Esophagus (tissue), 2 donors: ENCODE measurements at regions not wholly inside any gene's neighbourhood (a gene's known extent, or its start where the extent isn't known, plus 50 kb on each side); places are given as distances from the start of the nearest gene placed in this dataset.

Experiments used
- H3K27ac ChIP-seq, 2 donors: one replicate each; pipeline ENCODE4 v1.5.1; 2013; ENCODE audit warnings: low read depth in 2 of 2, mild to moderate bottlenecking in 2 of 2, inconsistent platforms in 1 of 2, low read length in 1 of 2, moderate library complexity in 1 of 2
- H3K27me3 ChIP-seq, 2 donors: one replicate each; pipeline ENCODE4 v1.6.1; 2013; ENCODE audit warnings: low read length in 2 of 2, control low read depth in 1 of 2, mild to moderate bottlenecking in 1 of 2; ENCODE audit not compliant: insufficient read depth in 2 of 2, control insufficient read depth in 1 of 2
- H3K36me3 ChIP-seq, 2 donors: one replicate each; pipeline ENCODE4 v1.6.1; 2013; ENCODE audit warnings: low read length in 1 of 2; ENCODE audit not compliant: control insufficient read depth in 2 of 2, insufficient read depth in 2 of 2
- H3K4me1 ChIP-seq, 2 donors: one replicate each; pipeline ENCODE4 v1.6.1; 2013; ENCODE audit warnings: low read length in 1 of 2; ENCODE audit not compliant: control insufficient read depth in 2 of 2, insufficient read depth in 2 of 2
- H3K4me3 ChIP-seq, 2 donors: one replicate each; pipeline ENCODE4 v1.5.1; 2013; ENCODE audit warnings: low read length in 2 of 2, mild to moderate bottlenecking in 2 of 2, low read depth in 1 of 2, moderate library complexity in 1 of 2
- H3K9me3 ChIP-seq, 2 donors: one replicate each; pipeline ENCODE4 v1.6.1; 2013; ENCODE audit warnings: mild to moderate bottlenecking in 2 of 2, low read depth in 1 of 2, low read length in 1 of 2, moderate library complexity in 1 of 2; ENCODE audit not compliant: control insufficient read depth in 2 of 2, insufficient read depth in 1 of 2
- WGBS, 2 donors: extraction: QIAGEN DNeasy Blood & Tissue Kit; methylation state at CpG; one replicate each; pipeline ENCODE4 v1.1.7; 2013; 5-methylcytosine and 5-hydroxymethylcytosine counted together
- donor health status: healthy with polysubstance abuse.
- donor health status: Bipolar disorder and iron deficiency.

GRCh38 chr6:149220882-149221773, 96.4 kb upstream of the TAB2 start:
- H3K27ac ChIP-seq, result no peak overlapping the region
- WGBS, 2 donors, result 87 to 91% methylated on average over 6 of the region's 6 CpGs
- H3K36me3 ChIP-seq, result no peaks in the 10 kb centered on the region
- no peaks in the 10 kb centered on the region for H3K27me3 ChIP-seq
- H3K4me1 ChIP-seq, result no peaks in the 10 kb centered on the region
- H3K9me3 ChIP-seq, result no peaks in the 10 kb centered on the region
- H3K4me3 ChIP-seq, result no peak overlapping the region

GRCh38 chr6:149221774-149222070, 95.8 kb upstream of the TAB2 start:
- Histone ChIP-seq H3K4me3 (no peak overlapping the region), H3K9me3 (no peaks in the 10 kb centered on the region), H3K27ac (no peak overlapping the region), H3K36me3 (no peaks in the 10 kb centered on the region), H3K27me3 (no peaks in the 10 kb centered on the region), H3K4me1 (no peaks in the 10 kb centered on the region)
- 94 to 95% methylated on average over 4 of the region's 4 CpGs for WGBS, 2 donors

- Histone ChIP-seq H3K4me3 (no peak overlapping the region), H3K36me3 (no peaks in the 10 kb centered on the region), H3K4me1 (no peaks in the 10 kb centered on the region), H3K27me3 (no peaks in the 10 kb centered on the region), H3K27ac (no peak overlapping the region), H3K9me3 (no peaks in the 10 kb centered on the region)
- 73 to 75% methylated on average over 4 of the region's 4 CpGs for WGBS, 2 donors
These were observed 94.2 kb upstream of the TAB2 start for GRCh38 chr6:149223120-149223903.

- Histone ChIP-seq H3K4me3 (no peak overlapping the region), H3K27me3 (no peaks in the 10 kb centered on the region), H3K9me3 (no peaks in the 10 kb centered on the region), H3K4me1 (no peaks in the 10 kb centered on the region), H3K27ac (no peak overlapping the region), H3K36me3 (no peaks in the 10 kb centered on the region)
- 20 to 27% methylated on average over 2 of the region's 2 CpGs for WGBS, 2 donors
These were observed 93.6 kb upstream of the TAB2 start for GRCh38 chr6:149223904-149224351.

GRCh38 chr6:149224399-149224798, 93.1 kb upstream of the TAB2 start:
- Histone ChIP-seq H3K27me3 (no peaks in the 10 kb centered on the region), H3K4me1 (no peaks in the 10 kb centered on the region), H3K36me3 (no peaks in the 10 kb centered on the region), H3K9me3 (no peaks in the 10 kb centered on the region), H3K4me3 (no peak overlapping the region), H3K27ac (no peak overlapping the region)
- WGBS, 2 donors, result 48 to 55% methylated on average over 6 of the region's 6 CpGs

- no peaks in the 10 kb centered on the region for H3K36me3 ChIP-seq
- WGBS, 2 donors, result 77 to 84% methylated on average over 3 of the region's 3 CpGs
- no peaks in the 10 kb centered on the region for H3K4me1 ChIP-seq
- H3K4me3 ChIP-seq, result no peak overlapping the region
- H3K27me3 ChIP-seq, result no peaks in the 10 kb centered on the region
- H3K9me3 ChIP-seq, result no peaks in the 10 kb centered on the region
- H3K27ac ChIP-seq, result no peak overlapping the region
These were observed 92.1 kb upstream of the TAB2 start for GRCh38 chr6:149225370-149225769.

GRCh38 chr6:149225946-149226345, 91.6 kb upstream of the TAB2 start:
- Histone ChIP-seq H3K27me3 (no peaks in the 10 kb centered on the region), H3K9me3 (no peaks in the 10 kb centered on the region), H3K4me1 (no peaks in the 10 kb centered on the region), H3K27ac (no peak overlapping the region), H3K36me3 (no peaks in the 10 kb centered on the region), H3K4me3 (no peak overlapping the region)
- 96 to 97% methylated on average over 10 of the region's 10 CpGs for whole genome bisulfite sequencing, 2 donors

- H3K36me3 ChIP-seq, result no peaks in the 10 kb centered on the region
- H3K27me3 ChIP-seq, result no peaks in the 10 kb centered on the region
- H3K4me1 ChIP-seq, result peaks cover 0 to 1% of the 10 kb centered on the region in 2 donors
- H3K27ac ChIP-seq, result no peak overlapping the region
- no peaks in the 10 kb centered on the region for H3K9me3 ChIP-seq
- no peak overlapping the region for H3K4me3 ChIP-seq
- 68 to 74% methylated on average over 5 of the region's 5 CpGs for WGBS, 2 donors
These were observed 89.7 kb upstream of the TAB2 start for GRCh38 chr6:149227796-149228195.

GRCh38 chr6:149228311-149228955, 89.1 kb upstream of the TAB2 start:
- no peak overlapping the region for H3K27ac ChIP-seq
- H3K27me3 ChIP-seq, result no peaks in the 10 kb centered on the region
- 73 to 86% methylated on average over 12 of the region's 12 CpGs for WGBS, 2 donors
- H3K4me1 ChIP-seq, result peaks cover 0 to 4% of the 10 kb centered on the region in 2 donors
- no peak overlapping the region for H3K4me3 ChIP-seq
- no peaks in the 10 kb centered on the region for H3K9me3 ChIP-seq
- H3K36me3 ChIP-seq, result no peaks in the 10 kb centered on the region
